Colonic mucosa (tissue), 4 donors: ENCODE measurements at regions not wholly inside any gene's neighbourhood (a gene's known extent, or its start where the extent isn't known, plus 50 kb on each side); places are given as distances from the start of the nearest gene placed in this dataset.

Source experiments
- DNase-seq: peaks from one replicate; pipeline ENCODE4 v3.0.0-alpha.2; 2020
- H3K27ac ChIP-seq: fragments of 200-600 bp; one replicate; pipeline ENCODE4 v1.8.0; 2021
- H3K27me3 ChIP-seq: fragments of 200-600 bp; one replicate; pipeline ENCODE4 v1.8.0; 2021
- H3K36me3 ChIP-seq: fragments of 200-600 bp; one replicate; pipeline ENCODE4 v1.8.0; 2021
- H3K4me1 ChIP-seq: fragments of 200-600 bp; one replicate; pipeline ENCODE4 v1.8.0; 2021; ENCODE audit warnings: mild to moderate bottlenecking
- H3K4me3 ChIP-seq: fragments of 200-600 bp; one replicate; pipeline ENCODE4 v1.8.0; 2021
- H3K9ac ChIP-seq, 2 donors: one replicate each; pipeline ENCODE4 v1.7.0; 2013; ENCODE audit warnings: control low read depth in 2 of 2, low read depth in 2 of 2, low read length in 2 of 2
- H3K9me3 ChIP-seq: fragments of 200-600 bp; one replicate; pipeline ENCODE4 v1.8.0; 2021
- intact Hi-C: fragments of 100-400 bp; cut with DNase I; formaldehyde crosslinking; loops from one replicate; pipeline ENCODE4 v1.14.1; 2022
- TF ChIP-seq, protein P1 (sequence below): fragments of 200-600 bp; IDR thresholded peaks from one replicate; pipeline ENCODE4 v1.8.0; 2022; ENCODE audit warnings: antibody characterized with exemption, mild to moderate bottlenecking
- donor health status: healthy.
- donor health status: DM: no; HTN: no; CAD: no.
- donor health status: DM: no; HTN: no; CAD: no.

DNA sequence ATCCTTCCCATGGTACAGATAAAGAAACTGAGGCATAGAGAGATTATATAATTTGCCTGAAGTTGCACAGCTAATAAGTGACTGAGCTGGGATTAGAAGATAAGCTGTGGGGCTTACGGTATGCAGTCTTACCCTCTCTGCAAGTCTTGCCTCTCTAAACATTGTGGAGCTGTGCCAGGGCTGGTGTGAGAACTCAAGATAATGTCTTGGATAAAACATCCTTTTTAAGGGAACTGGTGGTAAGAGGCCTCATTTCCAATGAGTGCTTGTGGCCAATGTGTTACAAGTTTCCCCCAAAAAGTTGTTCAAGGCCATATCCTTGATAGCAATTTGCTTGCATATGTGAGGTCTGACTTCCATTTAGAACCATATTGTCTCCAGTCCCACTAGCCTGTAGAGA is 84.3 kb upstream of the ETAA1 start:
- no peak for DNase-seq
- H3K4me1 ChIP-seq: no peaks in the 10 kb centered on the region
- H3K27ac ChIP-seq: no peak overlapping the region
- H3K4me3 ChIP-seq: no peak overlapping the region
- H3K9ac ChIP-seq: no peak overlapping the region
- no peaks in the 10 kb centered on the region for H3K9me3 ChIP-seq
- intact Hi-C loops: no loop called here
- no peaks in the 10 kb centered on the region for H3K27me3 ChIP-seq
- H3K36me3 ChIP-seq: no peaks in the 10 kb centered on the region
- TF ChIP-seq, protein P1, sequence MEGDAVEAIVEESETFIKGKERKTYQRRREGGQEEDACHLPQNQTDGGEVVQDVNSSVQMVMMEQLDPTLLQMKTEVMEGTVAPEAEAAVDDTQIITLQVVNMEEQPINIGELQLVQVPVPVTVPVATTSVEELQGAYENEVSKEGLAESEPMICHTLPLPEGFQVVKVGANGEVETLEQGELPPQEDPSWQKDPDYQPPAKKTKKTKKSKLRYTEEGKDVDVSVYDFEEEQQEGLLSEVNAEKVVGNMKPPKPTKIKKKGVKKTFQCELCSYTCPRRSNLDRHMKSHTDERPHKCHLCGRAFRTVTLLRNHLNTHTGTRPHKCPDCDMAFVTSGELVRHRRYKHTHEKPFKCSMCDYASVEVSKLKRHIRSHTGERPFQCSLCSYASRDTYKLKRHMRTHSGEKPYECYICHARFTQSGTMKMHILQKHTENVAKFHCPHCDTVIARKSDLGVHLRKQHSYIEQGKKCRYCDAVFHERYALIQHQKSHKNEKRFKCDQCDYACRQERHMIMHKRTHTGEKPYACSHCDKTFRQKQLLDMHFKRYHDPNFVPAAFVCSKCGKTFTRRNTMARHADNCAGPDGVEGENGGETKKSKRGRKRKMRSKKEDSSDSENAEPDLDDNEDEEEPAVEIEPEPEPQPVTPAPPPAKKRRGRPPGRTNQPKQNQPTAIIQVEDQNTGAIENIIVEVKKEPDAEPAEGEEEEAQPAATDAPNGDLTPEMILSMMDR: no peak

DNA sequence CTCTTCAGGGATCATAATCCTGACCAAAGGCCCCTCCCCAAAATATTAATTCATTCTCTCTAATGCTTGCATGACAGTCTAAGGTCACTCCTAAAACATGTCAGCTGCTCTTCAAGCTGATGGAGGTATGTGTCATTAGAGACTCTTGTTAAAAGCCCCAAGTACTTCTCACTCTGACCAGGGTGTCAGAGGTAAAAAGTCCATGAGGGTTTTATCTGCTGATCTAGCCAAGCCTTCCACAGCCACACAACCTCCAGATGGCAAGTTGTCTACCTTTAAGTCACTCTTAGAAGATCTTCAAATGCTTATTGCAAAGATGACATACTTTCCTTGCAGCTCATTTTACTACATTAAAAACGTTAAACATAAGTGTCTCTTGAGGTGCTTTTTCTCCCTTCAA is 83.6 kb upstream of the ETAA1 start:
- no peaks in the 10 kb centered on the region for H3K9me3 ChIP-seq
- no peaks in the 10 kb centered on the region for H3K4me1 ChIP-seq
- intact Hi-C loops: no loop called here
- H3K36me3 ChIP-seq: no peaks in the 10 kb centered on the region
- H3K4me3 ChIP-seq: no peak overlapping the region
- DNase-seq: no peak
- TF ChIP-seq, protein P1: no peak
- no peaks in the 10 kb centered on the region for H3K27me3 ChIP-seq
- no peak overlapping the region for H3K9ac ChIP-seq
- H3K27ac ChIP-seq: no peak overlapping the region

DNA sequence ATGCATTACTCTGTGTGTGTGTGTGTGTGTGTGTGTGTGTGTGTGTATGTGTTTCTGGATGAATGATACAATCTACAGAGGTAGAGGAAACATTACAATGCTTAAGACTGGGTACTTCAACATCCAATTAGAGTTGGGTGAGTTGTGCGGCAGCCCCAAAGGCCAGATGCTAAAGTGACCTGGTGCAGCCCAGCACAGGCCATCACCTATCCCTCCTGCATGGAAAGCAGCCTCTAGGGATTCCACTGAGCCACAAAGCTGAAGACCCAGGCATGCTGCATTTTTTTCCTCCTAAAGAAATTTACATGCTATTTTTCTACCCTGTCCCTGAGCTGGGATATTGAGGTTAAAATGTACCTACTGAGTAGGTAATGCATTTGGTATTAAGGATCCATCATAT is 79.1 kb upstream of the ETAA1 start:
- Histone ChIP-seq H3K27ac (no peak overlapping the region), H3K9me3 (no peaks in the 10 kb centered on the region), H3K9ac (no peak overlapping the region), H3K36me3 (no peaks in the 10 kb centered on the region), H3K4me3 (no peak overlapping the region), H3K27me3 (no peaks in the 10 kb centered on the region), H3K4me1 (no peaks in the 10 kb centered on the region)
- TF ChIP-seq, protein P1: no peak
- intact Hi-C loops: no loop called here
- DNase-seq: no peak

DNA sequence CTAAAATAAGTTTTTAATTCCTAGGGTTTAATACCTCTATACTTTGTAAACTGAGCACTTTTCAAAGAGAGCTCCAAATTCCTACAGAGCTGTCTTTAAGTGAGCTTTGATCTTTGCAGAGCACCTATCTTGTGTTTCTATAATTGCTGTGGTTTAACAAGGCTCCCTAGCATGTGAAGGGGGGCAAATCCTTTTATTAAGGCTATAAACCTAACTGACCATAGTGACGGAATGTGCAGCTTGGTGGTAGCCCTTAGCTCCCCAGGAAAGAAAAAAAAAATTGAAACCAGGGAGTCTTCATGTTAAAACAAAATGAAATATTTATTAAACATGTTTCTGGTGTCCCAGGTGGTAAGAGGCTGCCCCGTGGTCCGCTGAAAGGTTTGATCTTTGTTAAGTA is 78.6 kb upstream of the ETAA1 start:
- intact Hi-C loops: no loop called here
- Histone ChIP-seq H3K4me1 (no peaks in the 10 kb centered on the region), H3K27ac (no peak overlapping the region), H3K27me3 (no peaks in the 10 kb centered on the region), H3K4me3 (no peak overlapping the region), H3K36me3 (no peaks in the 10 kb centered on the region), H3K9me3 (no peaks in the 10 kb centered on the region), H3K9ac (no peak overlapping the region)
- no peak for DNase-seq
- TF ChIP-seq, protein P1: no peak

DNA sequence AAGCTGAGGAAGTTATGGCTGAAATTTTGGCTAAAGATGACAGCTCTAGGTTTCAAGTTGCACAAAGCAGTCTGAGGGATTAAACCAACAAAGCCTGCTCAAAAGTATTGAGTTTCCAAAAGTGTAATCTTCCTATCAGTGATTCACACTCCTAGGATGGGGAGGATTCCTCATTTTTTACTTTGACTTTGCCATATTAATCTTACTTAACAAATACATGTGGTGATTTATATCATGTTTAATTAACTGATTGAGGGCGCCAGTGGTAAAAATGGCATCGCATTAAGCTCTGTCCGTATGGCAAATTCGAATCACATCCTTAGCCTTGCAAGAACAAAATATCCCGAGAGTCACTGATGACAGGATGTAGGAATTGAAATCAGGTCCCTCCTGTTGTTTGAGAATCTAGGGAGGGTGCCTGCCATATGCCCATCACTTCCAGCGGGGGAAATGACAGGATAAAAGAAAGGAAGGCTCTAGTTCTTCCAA is 78.1 kb upstream of the ETAA1 start:
- DNase-seq: no peak
- TF ChIP-seq, protein P1: no peak
- H3K4me1 ChIP-seq: no peaks in the 10 kb centered on the region
- H3K27ac ChIP-seq: no peak overlapping the region
- no peak overlapping the region for H3K4me3 ChIP-seq
- intact Hi-C loops: no loop called here
- no peaks in the 10 kb centered on the region for H3K27me3 ChIP-seq
- no peaks in the 10 kb centered on the region for H3K9me3 ChIP-seq
- H3K36me3 ChIP-seq: no peaks in the 10 kb centered on the region
- no peak overlapping the region for H3K9ac ChIP-seq
